Retinal pigment epithelial cell (primary cell): ENCODE measurements at regions not wholly inside any gene's neighbourhood (a gene's known extent, or its start where the extent isn't known, plus 50 kb on each side); places are given as distances from the start of the nearest gene placed in this dataset.

Source experiments
- DNase-seq: peaks from one replicate; pipeline ENCODE4 v3.0.0-alpha.2; 2010; ENCODE audit warnings: low read depth
- H3K4me3 ChIP-seq: 2 replicates; pipeline ENCODE4 v1.5.1; 2011; ENCODE audit warnings: mild to moderate bottlenecking, low read length, control low read depth, moderate library complexity
- TF ChIP-seq, protein P1 (sequence below): conservative IDR thresholded peaks from 2 replicates; pipeline ENCODE4 v1.5.1; 2011; ENCODE audit warnings: low read depth, low read length, control low read depth, inconsistent platforms

DNA sequence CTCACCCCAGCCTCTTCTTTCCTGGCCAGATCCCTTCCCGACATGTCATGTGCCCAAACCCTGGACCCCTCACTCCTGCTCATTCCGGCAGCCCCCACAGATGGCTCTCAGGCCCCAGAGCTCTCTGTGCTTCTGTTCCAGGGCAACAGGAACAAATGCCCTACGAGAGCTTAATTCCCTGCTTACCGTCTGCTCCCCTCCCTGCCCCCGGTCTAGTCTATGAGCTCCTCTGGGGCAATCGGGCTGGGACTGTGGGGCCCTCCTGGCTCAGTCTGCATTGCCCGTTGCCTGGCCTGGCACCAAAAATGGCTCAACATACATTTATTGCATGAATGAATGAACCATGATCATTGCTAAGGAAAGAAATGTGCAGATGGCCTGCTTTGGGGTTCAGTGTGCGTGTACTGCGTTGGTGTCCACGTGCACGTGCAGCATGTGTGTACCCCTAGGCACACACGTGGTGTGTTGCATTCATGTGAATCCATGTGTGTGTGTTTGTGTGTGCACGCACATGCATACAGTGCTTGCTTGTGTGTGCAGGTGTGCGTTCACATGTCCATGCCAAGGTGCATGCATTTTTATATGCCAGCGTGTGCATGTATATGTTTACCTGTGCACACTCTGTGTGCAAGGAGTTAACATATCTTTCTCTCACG, 201.2 kb upstream of the IER5L start:
- TF ChIP-seq, protein P1, sequence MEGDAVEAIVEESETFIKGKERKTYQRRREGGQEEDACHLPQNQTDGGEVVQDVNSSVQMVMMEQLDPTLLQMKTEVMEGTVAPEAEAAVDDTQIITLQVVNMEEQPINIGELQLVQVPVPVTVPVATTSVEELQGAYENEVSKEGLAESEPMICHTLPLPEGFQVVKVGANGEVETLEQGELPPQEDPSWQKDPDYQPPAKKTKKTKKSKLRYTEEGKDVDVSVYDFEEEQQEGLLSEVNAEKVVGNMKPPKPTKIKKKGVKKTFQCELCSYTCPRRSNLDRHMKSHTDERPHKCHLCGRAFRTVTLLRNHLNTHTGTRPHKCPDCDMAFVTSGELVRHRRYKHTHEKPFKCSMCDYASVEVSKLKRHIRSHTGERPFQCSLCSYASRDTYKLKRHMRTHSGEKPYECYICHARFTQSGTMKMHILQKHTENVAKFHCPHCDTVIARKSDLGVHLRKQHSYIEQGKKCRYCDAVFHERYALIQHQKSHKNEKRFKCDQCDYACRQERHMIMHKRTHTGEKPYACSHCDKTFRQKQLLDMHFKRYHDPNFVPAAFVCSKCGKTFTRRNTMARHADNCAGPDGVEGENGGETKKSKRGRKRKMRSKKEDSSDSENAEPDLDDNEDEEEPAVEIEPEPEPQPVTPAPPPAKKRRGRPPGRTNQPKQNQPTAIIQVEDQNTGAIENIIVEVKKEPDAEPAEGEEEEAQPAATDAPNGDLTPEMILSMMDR: no peak

DNA sequence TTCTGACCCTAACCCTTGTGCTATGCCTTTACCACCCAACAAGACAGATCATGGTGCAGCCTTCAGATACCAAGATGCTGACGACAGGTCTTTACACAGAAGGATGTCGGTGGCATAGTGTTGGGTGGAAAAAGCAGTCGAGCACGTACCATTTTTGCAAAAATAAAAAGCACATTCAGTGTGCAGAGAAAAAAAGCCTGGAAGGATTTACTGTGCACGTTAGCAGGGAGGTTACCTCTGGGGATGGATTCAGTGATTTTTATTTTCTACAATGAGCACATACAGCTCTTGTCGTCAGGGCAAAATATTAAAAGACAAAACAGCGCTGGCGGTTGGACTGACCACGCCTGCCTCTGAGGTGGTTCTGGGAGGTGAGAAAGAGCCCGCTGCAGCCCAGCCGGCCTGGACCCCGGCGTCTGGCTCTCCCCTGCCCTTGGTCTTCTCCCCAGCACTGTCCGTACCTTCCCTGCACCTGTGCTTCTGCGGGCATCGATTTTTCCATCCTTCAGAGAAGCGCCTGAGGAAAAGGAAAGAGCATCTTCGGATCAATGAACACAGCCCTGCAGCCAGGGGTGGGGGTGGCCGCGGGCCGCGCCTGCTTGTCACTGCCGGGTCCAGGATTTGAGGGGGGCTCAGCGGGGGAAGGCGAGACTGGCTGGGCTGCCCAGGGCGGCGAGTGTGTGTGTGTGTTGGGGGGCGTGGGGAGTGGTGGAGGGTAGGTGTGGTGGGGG, 200.0 kb upstream of the IER5L start:
- H3K4me3 ChIP-seq: no peak overlapping the region
- TF ChIP-seq, protein P1: no peak
- no peak for DNase-seq

More for the DNA sequence above, 201.2 kb upstream of the IER5L start:
- DNase-seq: no peak
- no peak overlapping the region for H3K4me3 ChIP-seq

DNA sequence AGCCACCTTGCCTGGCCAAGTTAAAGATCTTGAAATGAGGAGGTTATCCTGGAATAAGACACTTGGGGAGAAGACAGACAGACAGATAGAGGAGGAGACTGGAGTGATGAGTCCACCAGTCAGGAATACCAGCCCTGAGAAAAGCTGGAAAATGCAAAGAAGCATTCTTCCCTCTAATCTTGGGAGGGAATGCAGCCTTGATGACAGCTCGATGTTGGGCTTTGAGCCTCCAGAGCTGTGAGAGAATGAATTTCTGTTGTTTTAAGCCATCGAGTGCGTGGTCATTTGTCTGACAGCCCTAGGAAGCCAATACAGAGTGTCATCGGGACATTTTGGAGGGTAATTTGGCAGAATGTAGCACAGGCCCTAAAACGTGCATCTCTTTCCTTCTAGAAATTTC, 199.1 kb upstream of the IER5L start:
- DNase-seq: no peak
- TF ChIP-seq, protein P1: no peak
- H3K4me3 ChIP-seq: no peak overlapping the region

DNA sequence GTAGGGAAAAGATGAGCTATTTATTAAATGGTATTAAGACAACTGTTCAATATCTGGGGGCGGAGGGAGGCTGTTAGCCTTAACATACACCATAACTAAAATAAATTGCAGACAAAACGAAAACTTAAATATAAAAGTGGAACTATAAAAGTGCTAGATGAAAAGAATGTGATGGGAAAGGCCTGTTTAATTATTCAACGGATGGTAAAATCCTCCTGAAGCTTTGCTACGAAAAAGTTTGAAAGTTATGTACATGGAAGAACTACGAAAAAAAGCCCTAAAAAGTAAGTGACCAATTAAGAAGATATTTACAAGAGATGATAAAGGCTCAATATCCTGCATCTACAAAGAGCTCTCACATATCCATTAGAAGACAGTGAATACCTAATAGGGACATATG, 197.8 kb upstream of the IER5L start:
- no peak for DNase-seq
- TF ChIP-seq, protein P1: no peak
- no peak overlapping the region for H3K4me3 ChIP-seq

DNA sequence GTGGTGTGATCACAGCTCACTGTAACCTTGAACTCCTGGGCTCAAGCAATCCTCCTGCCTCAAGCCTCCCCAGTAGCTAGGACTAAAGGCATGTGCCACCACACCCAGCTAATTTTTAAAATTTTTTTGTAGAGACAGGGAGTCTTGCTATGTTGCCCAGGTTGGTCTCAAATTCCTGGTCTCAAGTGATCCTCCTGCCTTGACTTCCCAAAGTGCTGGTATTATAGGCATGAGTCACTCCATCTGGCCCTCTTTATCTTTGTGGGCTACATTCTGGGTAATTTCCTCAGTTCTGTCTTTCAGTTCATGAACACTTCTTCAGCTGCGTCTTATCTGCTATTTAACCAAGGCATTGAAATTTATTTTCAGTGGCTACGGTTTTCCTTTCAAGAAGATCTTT, 196.6 kb upstream of the IER5L start:
- TF ChIP-seq, protein P1: no peak

DNA sequence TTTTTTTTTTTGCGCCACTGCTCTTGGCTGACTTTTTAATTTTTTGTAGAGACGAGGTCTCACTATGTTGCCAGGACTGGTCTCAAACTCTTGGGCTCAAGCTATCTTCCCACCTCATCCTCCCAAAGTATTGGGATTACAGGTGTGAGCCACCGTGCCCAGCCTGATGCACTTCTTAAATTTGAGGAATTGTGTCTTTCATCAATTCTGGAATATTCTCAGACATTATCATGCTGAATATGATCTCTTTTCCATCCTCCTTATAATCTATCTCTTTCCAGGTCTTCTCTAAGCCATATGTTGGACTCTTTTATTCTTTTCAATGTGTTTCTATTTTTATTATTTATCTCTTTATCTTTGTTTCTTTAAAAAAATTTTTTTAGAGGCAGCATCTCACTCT, 196.2 kb upstream of the IER5L start:
- TF ChIP-seq, protein P1: no peak

More for the DNA sequence above, 196.6 kb upstream of the IER5L start:
- H3K4me3 ChIP-seq: no peak overlapping the region
- no peak for DNase-seq

DNA sequence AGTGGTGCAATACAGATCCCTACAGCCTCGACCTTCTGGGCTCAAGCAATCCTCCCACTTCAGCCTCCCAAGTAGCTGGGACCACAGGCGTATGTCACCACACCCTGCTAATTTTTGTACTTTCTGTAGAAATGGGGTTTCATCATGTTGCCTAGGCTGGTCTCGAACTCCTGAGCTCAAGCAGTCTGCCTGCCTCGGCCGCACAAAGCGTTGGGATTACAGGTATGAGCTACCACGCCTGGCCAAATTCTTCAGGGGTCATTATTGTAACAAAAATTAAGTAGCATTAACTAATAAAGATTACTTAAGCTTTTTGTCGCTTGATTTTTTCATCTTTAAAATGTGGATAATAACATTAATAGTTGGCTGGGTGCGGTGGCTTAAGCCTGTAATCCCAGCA, 195.3 kb upstream of the IER5L start:
- TF ChIP-seq, protein P1: no peak
- DNase-seq: no peak
- no peak overlapping the region for H3K4me3 ChIP-seq

More for the DNA sequence above, 196.2 kb upstream of the IER5L start:
- H3K4me3 ChIP-seq: no peak overlapping the region
- DNase-seq: no peak
